HG03025 (cell line): ENCODE measurements at regions not wholly inside any gene's neighbourhood (a gene's known extent, or its start where the extent isn't known, plus 50 kb on each side); places are given as distances from the start of the nearest gene placed in this dataset.
"Not testable (repeated sequence)": the region's sequence is repeated elsewhere in the genome, so short reads cannot be mapped to it uniquely, and the experiment has no call there.

Source experiments
- ATAC-seq: cut with Tn5 transposase; IDR thresholded peaks from one replicate; pipeline ENCODE4 v1.9.1; 2021; ENCODE audit warnings: mild to moderate bottlenecking, moderate library complexity; ENCODE audit not compliant: unreplicated experiment, low FRiP score

- ATAC-seq, result no peak
Observed at GRCh38 chr12:105454688-105455087, 124.2 kb downstream of the C12orf75 start.

- no peak for ATAC-seq
Observed at GRCh38 chr12:105455261-105455660, 124.8 kb downstream of the C12orf75 start.

- ATAC-seq, result no peak
Observed at GRCh38 chr12:105457026-105457425, 126.5 kb downstream of the C12orf75 start.

GRCh38 chr12:105459760-105460330 is 129.4 kb downstream of the C12orf75 start:
- ATAC-seq, result no peak

GRCh38 chr12:105461271-105461943 is 130.9 kb downstream of the C12orf75 start:
- no peak for ATAC-seq

GRCh38 chr12:105461944-105462762 is 131.7 kb downstream of the C12orf75 start:
- no peak for ATAC-seq

GRCh38 chr12:105462831-105463230 is 132.3 kb downstream of the C12orf75 start:
- no peak for ATAC-seq

GRCh38 chr12:105464406-105464805 is 133.9 kb downstream of the C12orf75 start:
- ATAC-seq, result no peak

GRCh38 chr12:105466231-105466900 is 135.9 kb downstream of the C12orf75 start:
- no peak for ATAC-seq

GRCh38 chr12:105466901-105467598 is 136.6 kb downstream of the C12orf75 start:
- ATAC-seq, result no peak

GRCh38 chr12:105467710-105468366 is 137.3 kb downstream of the C12orf75 start:
- ATAC-seq, result no peak

- no peak for ATAC-seq
Observed at GRCh38 chr12:105468464-105468863, 138.0 kb downstream of the C12orf75 start.

- no peak for ATAC-seq
Observed at GRCh38 chr12:105469211-105469610, 138.7 kb downstream of the C12orf75 start.

GRCh38 chr12:105469701-105470100 is 139.2 kb downstream of the C12orf75 start:
- no peak for ATAC-seq

- no peak for ATAC-seq
Observed at GRCh38 chr12:105470102-105470501, 139.6 kb downstream of the C12orf75 start.

GRCh38 chr12:105470601-105471000 is 140.1 kb downstream of the C12orf75 start:
- ATAC-seq, result no peak

GRCh38 chr12:105474672-105475071 is 144.2 kb downstream of the C12orf75 start:
- no peak for ATAC-seq

GRCh38 chr12:105476616-105477015 is 146.1 kb downstream of the C12orf75 start:
- ATAC-seq, result no peak

- no peak for ATAC-seq
Observed at GRCh38 chr12:105477873-105478272, 147.4 kb downstream of the C12orf75 start.

- ATAC-seq, result not testable (repeated sequence)
Observed at GRCh38 chr12:105478788-105479187, 148.3 kb downstream of the C12orf75 start.
